H1 (cell line): ENCODE measurements at regions not wholly inside any gene's neighbourhood (a gene's known extent, or its start where the extent isn't known, plus 50 kb on each side); places are given as distances from the start of the nearest gene placed in this dataset.

Experiments used
- CTCF ChIA-PET: fragments of 300-600 bp; sonication (Branson Sonifier 250); formaldehyde crosslinking; loops from one replicate; lab custom pipeline; 2021; ENCODE audit not compliant: partially characterized antibody; lab: Charles Lee
- POLR2A ChIA-PET: fragments of 300-600 bp; sonication (Branson Sonifier 250); formaldehyde crosslinking; loops from one replicate; lab custom pipeline; 2021; ENCODE audit warnings: inconsistent platforms; ENCODE audit not compliant: partially characterized antibody; lab: Charles Lee
- DNase-seq, 2 experiments: peaks; one replicate each; pipeline versions ENCODE4 v3.0.0 to v3.0.0-alpha.2; 2010 to 2022; ENCODE audit warnings: low spot score in 2 of 2, low read depth in 1 of 2, mixed read lengths in 1 of 2
- FAIRE-seq: peaks from 2 replicates; lab custom pipeline; 2011; peaks lifted over from hg19 to GRCh38; lab: Jason Lieb, UNC
- H2AFZ ChIP-seq: 2 replicates; pipeline ENCODE4 v1.8.1; 2012; ENCODE audit warnings: low read length, inconsistent platforms
- H2AK5ac ChIP-seq: 2 replicates; pipeline ENCODE4 v1.6.1; 2013; ENCODE audit warnings: low read depth, low read length
- H2BK120ac ChIP-seq: replicated peaks from 2 replicates; pipeline ENCODE3; 2013; ENCODE audit warnings: low read depth, low read length, inconsistent platforms
- H2BK12ac ChIP-seq: 2 replicates; pipeline ENCODE4 v1.6.1; 2013; ENCODE audit warnings: low read depth, low read length
- H2BK15ac ChIP-seq: 2 replicates; pipeline ENCODE4 v1.6.1; 2013; ENCODE audit warnings: low read length
- H2BK20ac ChIP-seq: 2 replicates; pipeline ENCODE4 v1.6.1; 2013; ENCODE audit warnings: low read length
- H2BK5ac ChIP-seq: 2 replicates; pipeline ENCODE4 v1.6.1; 2013; ENCODE audit warnings: low read depth, low read length
- H3K14ac ChIP-seq: 2 replicates; pipeline ENCODE4 v1.6.1; 2013; ENCODE audit warnings: inconsistent platforms; ENCODE audit not compliant: insufficient read length
- H3K18ac ChIP-seq: 2 replicates; pipeline ENCODE4 v1.6.1; 2013; ENCODE audit warnings: low read length; ENCODE audit errors: extremely low read depth
- H3K23ac ChIP-seq: 2 replicates; pipeline ENCODE4 v1.6.1; 2013; ENCODE audit warnings: inconsistent platforms; ENCODE audit not compliant: insufficient read length
- H3K23me2 ChIP-seq: 2 replicates; pipeline ENCODE4 v1.6.1; 2013; ENCODE audit warnings: low read depth, low read length
- H3K27ac ChIP-seq: 2 replicates; pipeline ENCODE4 v1.6.1; 2011; ENCODE audit warnings: low read depth, low read length, inconsistent platforms
- H3K27me3 ChIP-seq, 4 experiments: replicated peaks in 1 of 4; 1 replicate in 1 of 4; 2 replicates in 3 of 4; pipeline versions ENCODE4 v1.6.1 to v1.8.1; 2011 to 2013; ENCODE audit warnings: low read length in 3 of 4, mild to moderate bottlenecking in 3 of 4, inconsistent platforms in 2 of 4, mixed read lengths in 2 of 4, moderate library complexity in 1 of 4; ENCODE audit not compliant: control insufficient read depth in 3 of 4, insufficient read depth in 3 of 4; ENCODE audit errors: extremely low read depth in 1 of 4
- H3K36me3 ChIP-seq, 4 experiments: 2 replicates each; pipeline versions ENCODE4 v1.6.1 to v1.8.1; 2011 to 2013; ENCODE audit warnings: mild to moderate bottlenecking in 4 of 4, low read length in 3 of 4, moderate library complexity in 2 of 4, control low read depth in 1 of 4, inconsistent platforms in 1 of 4; ENCODE audit not compliant: insufficient read depth in 4 of 4, control insufficient read depth in 2 of 4
- H3K4ac ChIP-seq: replicated peaks from 2 replicates; pipeline ENCODE3; 2013; ENCODE audit warnings: low read length, low read depth, mixed read lengths, inconsistent platforms; ENCODE audit not compliant: insufficient read length
- H3K4me1 ChIP-seq, 4 experiments: replicated peaks in 1 of 4; 1 replicate in 1 of 4; 2 replicates in 3 of 4; pipeline versions ENCODE4 v1.6.1 to v1.8.1; 2011 to 2013; ENCODE audit warnings: low read length in 3 of 4, inconsistent platforms in 2 of 4, mixed read lengths in 1 of 4; ENCODE audit not compliant: insufficient read depth in 4 of 4, control insufficient read depth in 3 of 4
- H3K4me2 ChIP-seq, 2 experiments: 2 replicates each; pipeline versions ENCODE4 v1.6.1 to v1.8.1; 2011 to 2013; ENCODE audit warnings: low read depth in 2 of 2, low read length in 2 of 2, control low read depth in 1 of 2, inconsistent platforms in 1 of 2, mild to moderate bottlenecking in 1 of 2; ENCODE audit not compliant: insufficient read depth in 1 of 2
- H3K4me3 ChIP-seq, 4 experiments: fragments of 200-600, 300-600 bp in 1 of 4; sonication (generic), shearing (Covaris generic), sonication (Bioruptor Twin) in 1 of 4; 2 replicates each; pipeline versions ENCODE4 v1.5.1 to v1.8.1; 2011 to 2016; ENCODE audit warnings: low read length in 4 of 4, low read depth in 3 of 4, control low read depth in 2 of 4, inconsistent platforms in 2 of 4, mild to moderate bottlenecking in 2 of 4, mixed read lengths in 1 of 4, moderate library complexity in 1 of 4; ENCODE audit not compliant: insufficient read depth in 2 of 4; ENCODE audit errors: extremely low read depth in 1 of 4
- H3K56ac ChIP-seq: replicated peaks from 2 replicates; pipeline ENCODE3; 2013; ENCODE audit warnings: low read depth, mild to moderate bottlenecking, mixed read lengths, low read length, inconsistent platforms; ENCODE audit not compliant: insufficient read length
- H3K79me1 ChIP-seq: 2 replicates; pipeline ENCODE4 v1.6.1; 2013; ENCODE audit warnings: low read depth, low read length, control low read depth
- H3K79me2 ChIP-seq, 2 experiments: 2 replicates each; pipeline versions ENCODE4 v1.6.1 to v1.8.1; 2012 to 2013; ENCODE audit warnings: low read length in 2 of 2, mild to moderate bottlenecking in 2 of 2, inconsistent platforms in 1 of 2; ENCODE audit not compliant: insufficient read depth in 2 of 2, control insufficient read depth in 1 of 2
- H3K9ac ChIP-seq, 4 experiments: replicated peaks in 1 of 4; 1 replicate in 1 of 4; 2 replicates in 3 of 4; pipeline versions ENCODE4 v1.6.1 to v1.8.1; 2011 to 2013; ENCODE audit warnings: low read depth in 3 of 4, low read length in 3 of 4, control low read depth in 2 of 4, mild to moderate bottlenecking in 2 of 4, moderate library complexity in 2 of 4, inconsistent platforms in 1 of 4; ENCODE audit errors: extremely low read depth in 1 of 4
- H3K9me3 ChIP-seq, 2 experiments: 2 replicates each; pipeline versions ENCODE4 v1.6.1 to v1.8.1; 2012 to 2013; ENCODE audit warnings: mild to moderate bottlenecking in 2 of 2, moderate library complexity in 2 of 2, control low read depth in 1 of 2, inconsistent platforms in 1 of 2, low read depth in 1 of 2, low read length in 1 of 2, mixed read lengths in 1 of 2; ENCODE audit not compliant: insufficient read depth in 2 of 2
- H4K20me1 ChIP-seq, 2 experiments: replicated peaks in 1 of 2; 2 replicates each; pipeline versions ENCODE3 to v1.8.1; 2011 to 2013; ENCODE audit warnings: inconsistent platforms in 2 of 2, low read length in 2 of 2, mild to moderate bottlenecking in 1 of 2; ENCODE audit not compliant: insufficient read depth in 2 of 2, control insufficient read depth in 1 of 2
- H4K5ac ChIP-seq: 2 replicates; pipeline ENCODE4 v1.6.1; 2013; ENCODE audit warnings: low read length, low read depth, mixed read lengths, inconsistent platforms; ENCODE audit not compliant: insufficient read length
- H4K8ac ChIP-seq: 2 replicates; pipeline ENCODE4 v1.8.0; 2013; ENCODE audit warnings: mild to moderate bottlenecking, moderate library complexity, low read length, inconsistent platforms; ENCODE audit not compliant: insufficient read depth; ENCODE audit errors: extremely low read depth
- H4K91ac ChIP-seq: replicated peaks from 2 replicates; pipeline ENCODE3; 2013; ENCODE audit warnings: low read length, mixed read lengths, inconsistent platforms; ENCODE audit not compliant: insufficient read length
- ATF2 ChIP-seq: IDR thresholded peaks from 2 replicates; pipeline ENCODE4 v1.6.1; 2012; ENCODE audit warnings: low read length, inconsistent platforms
- CBX5 ChIP-seq: fragments of 300-800, 300-1000 bp; sonication (generic); IDR thresholded peaks from 2 replicates; pipeline ENCODE4 v1.7.1; 2016; ENCODE audit warnings: antibody characterized with exemption, low read length, low read depth
- CBX8 ChIP-seq: fragments of 300-800, 300-1000 bp; sonication (generic); IDR thresholded peaks from 2 replicates; pipeline ENCODE4 v1.7.1; 2016; ENCODE audit warnings: low read depth, low read length, borderline replicate concordance
- MAFK ChIP-seq: IDR thresholded peaks from 2 replicates; pipeline ENCODE4 v1.6.1; 2012; ENCODE audit warnings: low read depth, mild to moderate bottlenecking, improper control_type of control experiment, low read length
- RAD21 ChIP-seq, 2 experiments: IDR thresholded peaks in 1 of 2; conservative IDR thresholded peaks in 1 of 2; 2 replicates each; pipeline ENCODE4 v1.6.1; 2011; ENCODE audit warnings: low read depth in 2 of 2, low read length in 2 of 2, improper control_type of control experiment in 1 of 2, inconsistent platforms in 1 of 2, mild to moderate bottlenecking in 1 of 2, moderate library complexity in 1 of 2
- RFX5 ChIP-seq: IDR thresholded peaks from 2 replicates; pipeline ENCODE4 v1.6.1; 2011; ENCODE audit warnings: low read depth, low read length, improper control_type of control experiment, borderline replicate concordance
- TAF7 ChIP-seq: optimal IDR thresholded peaks from 2 replicates; pipeline ENCODE3; 2011; ENCODE audit warnings: low read depth, mild to moderate bottlenecking, inconsistent platforms, low read length, moderate library complexity, borderline replicate concordance
- TCF12 ChIP-seq: IDR thresholded peaks from 2 replicates; pipeline ENCODE4 v1.6.1; 2011; ENCODE audit warnings: low read depth, mild to moderate bottlenecking, low read length
- YY1 ChIP-seq: IDR thresholded peaks from 2 replicates; pipeline ENCODE4 v1.6.1; 2011; ENCODE audit warnings: low read depth, mild to moderate bottlenecking, low read length
- WGBS, 2 experiments: shearing (Covaris generic) in 1 of 2; methylation state at CpG; one replicate each; pipeline versions ENCODE4 v1.1.6 to v1.1.7; 2013 to 2015; ENCODE audit warnings: low lambda C conversion rate in 2 of 2, mixed read lengths in 2 of 2, inconsistent platforms in 1 of 2, low coverage in 1 of 2, missing lambda C conversion rate in 1 of 2; ENCODE audit not compliant: insufficient replicate concordance in 2 of 2, insufficient coverage in 1 of 2, insufficient read length in 1 of 2; ENCODE audit errors: extremely low coverage in 1 of 2, missing lambda C conversion rate in 1 of 2; 5-methylcytosine and 5-hydroxymethylcytosine counted together

DNA sequence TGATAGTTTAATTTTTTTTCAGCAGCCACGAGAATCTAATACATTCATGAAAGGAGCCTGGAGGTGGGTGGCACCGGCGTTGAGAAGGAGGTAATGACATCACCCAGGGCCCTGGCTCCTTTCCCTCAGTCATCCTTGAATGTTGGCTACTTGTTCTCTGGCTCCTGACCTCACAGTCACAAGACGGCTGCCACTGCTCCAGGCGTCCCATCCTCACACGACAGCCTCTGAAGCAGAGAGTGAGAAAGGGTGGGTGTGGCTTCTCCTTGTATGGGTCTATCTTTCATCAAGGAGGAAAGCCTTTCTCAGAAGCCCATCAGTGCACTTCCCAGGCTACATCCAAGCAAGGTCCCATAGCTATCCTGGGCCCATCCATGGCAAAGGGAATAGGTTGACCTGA is 207.6 kb upstream of the C14orf180 start:
- Histone ChIP-seq H2BK12ac (no peak overlapping the region), H3K79me2 (no peaks in the 10 kb centered on the region), H3K14ac (no peak overlapping the region), H3K4me2 (no peak overlapping the region), H3K36me3 (no peaks in the 10 kb centered on the region), H4K5ac (no peak overlapping the region), H2BK15ac (no peak overlapping the region), H3K27ac (no peak overlapping the region), H3K4me1 (peaks cover 0 to 7% (median 2%) of the 10 kb centered on the region in 4 experiments; a peak in 3 of 7 replicates), H4K91ac (no peak overlapping the region), H3K79me1 (no peaks in the 10 kb centered on the region), H3K4ac (no peak overlapping the region), H3K23ac (no peak overlapping the region), H2AK5ac (no peak overlapping the region), H2AFZ (no peak overlapping the region), H3K23me2 (no peaks in the 10 kb centered on the region), H3K56ac (no peak overlapping the region), H3K18ac (no peak overlapping the region), H4K20me1 (no peaks in the 10 kb centered on the region), H2BK20ac (no peak overlapping the region), H3K27me3 (no peaks in the 10 kb centered on the region; a peak in 1 of 7 replicates), H3K9me3 (no peaks in the 10 kb centered on the region), H3K9ac (no peak overlapping the region), H2BK120ac (no peak overlapping the region), H2BK5ac (no peak overlapping the region), H3K4me3 (no peak overlapping the region), H4K8ac (no peak overlapping the region)
- FAIRE-seq: no peak
- ChIA-PET POLR2A (no interaction called here), CTCF (interaction anchor here (1.3 kb wide), 1 partner anchor 101 kb away, joined by 3 read pairs; no protein-coding TSS in a partner anchor)
- 90% methylated on average over 6 of the region's 6 CpGs; no CpG with 5 or more reads in 1 of the 2 experiments for WGBS, 2 experiments
- DNase-seq: no peak
- TF ChIP-seq MAFK: no peak
- TF ChIP-seq RAD21 (IDR thresholded peaks at IDR 0.05 in 1 of 2, conservative IDR thresholded peaks at IDR 0.05 in 1 of 2; ENCODE audit: low read depth in 2 of 2, low read length in 2 of 2): no peak
- no peak for TF ChIP-seq CBX5
- no peak for TF ChIP-seq TCF12
- TF ChIP-seq CBX8: no peak
- no peak for TF ChIP-seq ATF2
- no peak for TF ChIP-seq RFX5
- TF ChIP-seq TAF7: no peak
- TF ChIP-seq YY1: no peak
